ENCODE measurements at regions not wholly inside any gene's neighbourhood (a gene's known extent, or its start where the extent isn't known, plus 50 kb on each side); places are given as distances from the start of the nearest gene placed in this dataset.

GRCh38 chr2:2942906-2943305 is 434.7 kb downstream of the EIPR1 start:
- Mint-ChIP-seq H3K9me3 (peaks cover 9% of the 10 kb centered on the region), H3K27me3 (no peaks in the 10 kb centered on the region), H3K4me3 (no peak overlapping the region), H3K27ac (no peak overlapping the region), H3K4me1 (no peaks in the 10 kb centered on the region), H3K36me3 (ENCODE audit: low read depth) (no peaks in the 10 kb centered on the region)
- CTCF ChIA-PET, result no interaction called here
- POLR2A ChIA-PET, result no interaction called here
- DNase-seq (no peak), ATAC-seq (ENCODE audit: low read depth) (no peak)
- intact Hi-C loops (cut with micrococcal nuclease), result no loop called here
- TF ChIP-seq CTCF (IDR thresholded peaks at IDR 0.05), result no peak

GRCh38 chr2:2942225-2942624 is 435.4 kb downstream of the EIPR1 start:
- Mint-ChIP-seq H3K27me3 (no peaks in the 10 kb centered on the region), H3K36me3 (ENCODE audit: low read depth) (no peaks in the 10 kb centered on the region), H3K27ac (no peak overlapping the region), H3K4me3 (no peak overlapping the region), H3K4me1 (no peaks in the 10 kb centered on the region), H3K9me3 (peaks cover 9% of the 10 kb centered on the region)
- DNase-seq, result no peak
- ChIA-PET CTCF (no interaction called here), POLR2A (no interaction called here)
- intact Hi-C loops (cut with micrococcal nuclease), result no loop called here
- ATAC-seq (ENCODE audit: low read depth), result no peak
- TF ChIP-seq CTCF (IDR thresholded peaks at IDR 0.05), result no peak

GRCh38 chr2:2941205-2941604 is 436.4 kb downstream of the EIPR1 start:
- no peak for ATAC-seq (ENCODE audit: low read depth)
- Mint-ChIP-seq H3K27me3 (no peaks in the 10 kb centered on the region), H3K36me3 (ENCODE audit: low read depth) (no peaks in the 10 kb centered on the region), H3K4me3 (no peak overlapping the region), H3K27ac (no peak overlapping the region), H3K9me3 (peaks cover 11% of the 10 kb centered on the region), H3K4me1 (no peaks in the 10 kb centered on the region)
- intact Hi-C loops (cut with micrococcal nuclease), result no loop called here
- no peak for DNase-seq
- ChIA-PET CTCF (no interaction called here), POLR2A (no interaction called here)
- no peak for TF ChIP-seq CTCF (IDR thresholded peaks at IDR 0.05)

- DNase-seq, result no peak
- Mint-ChIP-seq H3K27ac (no peak overlapping the region), H3K36me3 (ENCODE audit: low read depth) (no peaks in the 10 kb centered on the region), H3K4me1 (no peaks in the 10 kb centered on the region), H3K9me3 (peaks cover 9% of the 10 kb centered on the region), H3K27me3 (no peaks in the 10 kb centered on the region), H3K4me3 (no peak overlapping the region)
- CTCF ChIA-PET, result no interaction called here
- POLR2A ChIA-PET, result no interaction called here
- TF ChIP-seq CTCF (IDR thresholded peaks at IDR 0.05), result no peak
- ATAC-seq (ENCODE audit: low read depth), result no peak
- intact Hi-C loops (cut with micrococcal nuclease), result no loop called here
These were observed 436.9 kb downstream of the EIPR1 start for GRCh38 chr2:2940702-2941101.

- no peak overlapping the region for H3K27ac Mint-ChIP-seq
- intact Hi-C loops (cut with micrococcal nuclease), result no loop called here
- no peaks in the 10 kb centered on the region for H3K4me1 Mint-ChIP-seq
- TF ChIP-seq CTCF (IDR thresholded peaks at IDR 0.05), result no peak
- H3K4me3 Mint-ChIP-seq, result no peak overlapping the region
- H3K27me3 Mint-ChIP-seq, result no peaks in the 10 kb centered on the region
- ChIA-PET CTCF (no interaction called here), POLR2A (no interaction called here)
- ATAC-seq (ENCODE audit: low read depth) (no peak), DNase-seq (no peak)
- H3K36me3 Mint-ChIP-seq (ENCODE audit: low read depth), result no peaks in the 10 kb centered on the region
- peaks cover 3% of the 10 kb centered on the region for H3K9me3 Mint-ChIP-seq
These were observed 437.6 kb downstream of the EIPR1 start for GRCh38 chr2:2940061-2940460.
